ENCODE measurements at regions not wholly inside any gene's neighbourhood (a gene's known extent, or its start where the extent isn't known, plus 50 kb on each side); places are given as distances from the start of the nearest gene placed in this dataset.
A peak's percentile ranks its signal among the peaks of the same experiment; 100 is the strongest.

DNA sequence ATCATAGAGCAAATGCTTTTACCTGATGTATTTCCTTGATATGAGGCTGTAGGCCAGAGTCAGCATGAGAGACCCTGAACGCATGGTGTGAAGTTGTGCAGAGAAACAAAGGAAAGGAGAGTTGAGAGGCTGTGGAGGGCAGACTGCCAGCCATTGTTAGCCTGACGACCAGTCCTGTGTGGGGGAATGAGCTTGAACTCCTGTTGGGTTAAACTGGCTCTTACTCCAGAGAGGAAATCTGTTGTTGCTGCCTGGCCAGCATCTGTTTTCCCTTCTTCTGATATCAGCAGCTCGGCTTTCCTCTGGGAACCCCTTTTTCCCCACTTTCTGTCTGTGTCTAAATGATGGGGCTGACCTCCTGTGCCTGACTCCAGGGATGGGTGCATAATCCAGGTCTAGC, 158.2 kb upstream of the ZFP64 start:
- peak in 1 of 2 donors; percentile 26 for DNase-seq
- H3K27me3 ChIP-seq, result no peaks in the 10 kb centered on the region
- H3K36me3 ChIP-seq, result no peaks in the 10 kb centered on the region
- intact Hi-C loops (cut with DNase I; ENCODE audit: low total_unique reads), result no loop called here
- H3K9me3 ChIP-seq, result peaks cover 0 to 6% (median 0%) of the 10 kb centered on the region in 4 donors
- H3K27ac ChIP-seq, result no peak overlapping the region
- no peak overlapping the region for H3K4me3 ChIP-seq
- TF ChIP-seq, protein P1, sequence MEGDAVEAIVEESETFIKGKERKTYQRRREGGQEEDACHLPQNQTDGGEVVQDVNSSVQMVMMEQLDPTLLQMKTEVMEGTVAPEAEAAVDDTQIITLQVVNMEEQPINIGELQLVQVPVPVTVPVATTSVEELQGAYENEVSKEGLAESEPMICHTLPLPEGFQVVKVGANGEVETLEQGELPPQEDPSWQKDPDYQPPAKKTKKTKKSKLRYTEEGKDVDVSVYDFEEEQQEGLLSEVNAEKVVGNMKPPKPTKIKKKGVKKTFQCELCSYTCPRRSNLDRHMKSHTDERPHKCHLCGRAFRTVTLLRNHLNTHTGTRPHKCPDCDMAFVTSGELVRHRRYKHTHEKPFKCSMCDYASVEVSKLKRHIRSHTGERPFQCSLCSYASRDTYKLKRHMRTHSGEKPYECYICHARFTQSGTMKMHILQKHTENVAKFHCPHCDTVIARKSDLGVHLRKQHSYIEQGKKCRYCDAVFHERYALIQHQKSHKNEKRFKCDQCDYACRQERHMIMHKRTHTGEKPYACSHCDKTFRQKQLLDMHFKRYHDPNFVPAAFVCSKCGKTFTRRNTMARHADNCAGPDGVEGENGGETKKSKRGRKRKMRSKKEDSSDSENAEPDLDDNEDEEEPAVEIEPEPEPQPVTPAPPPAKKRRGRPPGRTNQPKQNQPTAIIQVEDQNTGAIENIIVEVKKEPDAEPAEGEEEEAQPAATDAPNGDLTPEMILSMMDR (IDR thresholded peaks at IDR 0.05), result no peak
- TF ChIP-seq EP300 (IDR thresholded peaks at IDR 0.05), result no peak
- TF ChIP-seq POLR2A (IDR thresholded peaks at IDR 0.05), result no peak
- no peak for TF ChIP-seq POLR2AphosphoS5 (IDR thresholded peaks at IDR 0.05)
- 54 to 65% (median 61%) methylated on average over 3 of the region's 3 CpGs for WGBS, 5 donors
- no peaks in the 10 kb centered on the region for H3K4me1 ChIP-seq

DNA sequence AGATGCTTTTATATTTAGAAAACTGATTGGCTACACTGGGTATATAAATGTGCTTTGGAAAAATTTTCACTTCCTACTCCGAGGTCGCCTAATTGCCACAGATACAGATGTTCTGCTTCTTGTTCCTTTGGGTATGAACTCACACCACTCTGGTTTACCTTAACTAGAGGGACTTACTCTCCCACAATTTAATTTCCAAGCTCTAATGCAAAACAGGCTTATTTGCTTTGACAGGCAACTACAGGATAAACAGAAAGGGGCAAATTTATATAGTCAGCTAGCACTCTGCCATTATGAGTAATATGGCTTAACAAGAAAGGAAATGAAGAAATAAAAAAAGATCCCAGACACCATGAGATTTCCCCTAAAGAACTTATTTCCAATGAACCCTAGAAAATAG, 156.9 kb upstream of the ZFP64 start:
- Histone ChIP-seq H3K36me3 (no peaks in the 10 kb centered on the region), H3K4me3 (no peak overlapping the region), H3K27ac (no peak overlapping the region), H3K27me3 (no peaks in the 10 kb centered on the region), H3K4me1 (no peaks in the 10 kb centered on the region), H3K9me3 (no peaks in the 10 kb centered on the region)
- 66 to 92% (median 84%) methylated on average over 2 of the region's 2 CpGs for WGBS, 5 donors
- intact Hi-C loops (cut with DNase I; ENCODE audit: low total_unique reads), result no loop called here
- no peak for DNase-seq
- no peak for TF ChIP-seq POLR2AphosphoS5 (IDR thresholded peaks at IDR 0.05)
- no peak for TF ChIP-seq POLR2A (IDR thresholded peaks at IDR 0.05)
- TF ChIP-seq, protein P1 (IDR thresholded peaks at IDR 0.05), result no peak
- TF ChIP-seq EP300 (IDR thresholded peaks at IDR 0.05), result no peak

- H3K27ac ChIP-seq, result no peak overlapping the region
- no peak overlapping the region for H3K4me3 ChIP-seq
- intact Hi-C loops (cut with DNase I; ENCODE audit: low total_unique reads), result no loop called here
- no peaks in the 10 kb centered on the region for H3K27me3 ChIP-seq
- no peak for DNase-seq
- WGBS, 5 donors, result 79 to 85% (median 80%) methylated on average over 2 of the region's 2 CpGs
- no peaks in the 10 kb centered on the region for H3K36me3 ChIP-seq
- no peaks in the 10 kb centered on the region for H3K9me3 ChIP-seq
- H3K4me1 ChIP-seq, result no peaks in the 10 kb centered on the region
- no peak for TF ChIP-seq EP300 (IDR thresholded peaks at IDR 0.05)
Observed at GRCh38 chr20:52346797-52347196, 155.2 kb upstream of the ZFP64 start.

GRCh38 chr20:52342913-52343312, 151.3 kb upstream of the ZFP64 start:
- intact Hi-C loops (cut with DNase I; ENCODE audit: low total_unique reads), result no loop called here
- no peak for DNase-seq
- H3K4me3 ChIP-seq, result no peak overlapping the region
- TF ChIP-seq POLR2AphosphoS5 (IDR thresholded peaks at IDR 0.05), result no peak
- no peaks in the 10 kb centered on the region for H3K36me3 ChIP-seq
- H3K4me1 ChIP-seq, result no peaks in the 10 kb centered on the region
- no peaks in the 10 kb centered on the region for H3K9me3 ChIP-seq
- whole genome bisulfite sequencing, 5 donors, result 67 to 86% (median 80%) methylated on average over 3 of the region's 3 CpGs
- H3K27ac ChIP-seq, result no peak overlapping the region
- H3K27me3 ChIP-seq, result no peaks in the 10 kb centered on the region

- WGBS, 5 donors, result 69 to 77% (median 74%) methylated on average over 4 of the region's 4 CpGs
- no peak overlapping the region for H3K4me3 ChIP-seq
- DNase-seq, result no peak
- intact Hi-C loops (cut with DNase I; ENCODE audit: low total_unique reads), result no loop called here
- no peaks in the 10 kb centered on the region for H3K27me3 ChIP-seq
- no peaks in the 10 kb centered on the region for H3K9me3 ChIP-seq
- H3K36me3 ChIP-seq, result no peaks in the 10 kb centered on the region
- H3K27ac ChIP-seq, result no peak overlapping the region
- H3K4me1 ChIP-seq, result no peaks in the 10 kb centered on the region
- TF ChIP-seq POLR2AphosphoS5 (IDR thresholded peaks at IDR 0.05) (no peak), EP300 (IDR thresholded peaks at IDR 0.05) (no peak), POLR2A (IDR thresholded peaks at IDR 0.05) (no peak)
- TF ChIP-seq, protein P1 (IDR thresholded peaks at IDR 0.05), result no peak
Observed at GRCh38 chr20:52340036-52340634, 148.6 kb upstream of the ZFP64 start.
